Uterus (tissue), 2 donors: ENCODE measurements at regions not wholly inside any gene's neighbourhood (a gene's known extent, or its start where the extent isn't known, plus 50 kb on each side); places are given as distances from the start of the nearest gene placed in this dataset.

Experiments used
- CTCF ChIP-seq, 4 experiments: fragments of 200-600 bp in 2 of 4; fragments of 450-650 bp in 2 of 4; sonication (generic) in 2 of 4; IDR thresholded peaks; one replicate each; pipeline ENCODE4 v1.5.1; 2016 to 2019; ENCODE audit warnings: antibody characterized with exemption in 4 of 4, mild to moderate bottlenecking in 2 of 4, moderate library complexity in 1 of 4
- POLR2A ChIP-seq, 2 donors: fragments of 450-650 bp; IDR thresholded peaks; one replicate each; pipeline ENCODE4 v1.6.1; 2016; ENCODE audit warnings: antibody characterized with exemption in 2 of 2, mild to moderate bottlenecking in 1 of 2, moderate library complexity in 1 of 2

DNA sequence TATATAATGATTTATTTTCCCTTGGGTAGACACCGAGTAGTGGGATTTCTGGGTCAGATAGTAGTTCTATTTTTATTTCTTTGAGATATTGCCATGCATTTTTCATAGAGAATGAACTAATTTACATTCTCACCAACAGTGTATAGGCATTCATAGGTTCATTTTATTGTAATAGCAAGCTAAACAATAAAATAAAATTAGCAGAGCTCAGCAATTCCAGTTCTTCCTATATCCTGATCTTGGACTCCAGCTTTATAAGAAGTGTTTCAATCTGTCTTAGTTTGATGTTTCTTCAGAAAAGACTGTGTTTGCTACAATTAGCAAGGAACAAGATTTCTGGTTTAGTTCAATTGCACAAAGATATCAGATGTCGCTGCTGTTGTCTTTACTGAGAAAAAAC, 1024.4 kb upstream of the LRRTM1 start:
- no peak for TF ChIP-seq CTCF (IDR thresholded peaks at IDR 0.05)
- no peak for TF ChIP-seq POLR2A (IDR thresholded peaks at IDR 0.05)
